Duodenal mucosa (tissue), 2 donors: ENCODE measurements at regions not wholly inside any gene's neighbourhood (a gene's known extent, or its start where the extent isn't known, plus 50 kb on each side); places are given as distances from the start of the nearest gene placed in this dataset.
"Not testable (repeated sequence)": the region's sequence is repeated elsewhere in the genome, so short reads cannot be mapped to it uniquely, and the experiment has no call there.

ENCODE experiments used
- H3K27ac ChIP-seq: one replicate; pipeline ENCODE4 v1.7.0; 2013; ENCODE audit warnings: low read depth, low read length
- H3K27me3 ChIP-seq, 2 donors: one replicate each; pipeline ENCODE4 v1.7.0; 2013; ENCODE audit warnings: low read length in 2 of 2, control low read depth in 1 of 2; ENCODE audit not compliant: insufficient read depth in 2 of 2, control insufficient read depth in 1 of 2
- H3K36me3 ChIP-seq, 2 donors: one replicate each; pipeline ENCODE4 v1.7.0; 2013; ENCODE audit warnings: low read length in 2 of 2, control low read depth in 1 of 2; ENCODE audit not compliant: insufficient read depth in 2 of 2, control insufficient read depth in 1 of 2
- H3K4me1 ChIP-seq, 2 donors: one replicate each; pipeline ENCODE4 v1.7.0; 2013; ENCODE audit warnings: low read length in 2 of 2, control low read depth in 1 of 2; ENCODE audit not compliant: insufficient read depth in 2 of 2, control insufficient read depth in 1 of 2
- H3K4me3 ChIP-seq, 2 donors: one replicate each; pipeline ENCODE4 v1.7.0; 2013; ENCODE audit warnings: low read length in 2 of 2, low read depth in 1 of 2
- H3K9ac ChIP-seq, 2 donors: one replicate each; pipeline ENCODE4 v1.7.0; 2013; ENCODE audit warnings: low read length in 2 of 2, low read depth in 1 of 2
- H3K9me3 ChIP-seq, 2 donors: one replicate each; pipeline ENCODE4 v1.7.0; 2013; ENCODE audit warnings: low read length in 2 of 2, control low read depth in 1 of 2; ENCODE audit not compliant: control insufficient read depth in 1 of 2

DNA sequence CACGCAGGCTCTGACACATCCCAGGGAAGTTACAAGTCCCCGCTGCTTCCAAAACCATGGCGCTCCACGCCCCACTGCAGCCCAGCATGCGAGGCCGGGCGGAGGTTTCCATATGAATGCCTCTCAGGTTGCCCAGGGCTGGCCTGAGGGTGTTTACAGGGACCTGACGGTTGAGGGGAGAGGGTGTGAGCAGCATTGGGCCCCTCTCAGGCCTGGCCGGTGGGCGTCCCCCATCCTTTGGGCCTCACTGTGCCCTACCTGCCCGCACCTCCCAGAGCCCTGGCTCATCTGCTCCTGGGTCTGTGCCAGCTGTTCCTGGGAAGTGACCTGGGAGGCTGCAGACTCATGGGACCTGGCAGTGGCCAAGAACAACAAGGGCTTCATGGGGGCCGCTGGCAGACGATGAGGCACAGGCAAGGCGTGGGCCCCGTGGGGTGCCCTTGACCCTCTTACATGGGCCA lies 173.5 kb downstream of the C16orf95 start:
- Histone ChIP-seq H3K36me3 (no peaks in the 10 kb centered on the region), H3K9ac (no peak overlapping the region), H3K4me3 (no peak overlapping the region), H3K27me3 (no peaks in the 10 kb centered on the region), H3K27ac (no peak overlapping the region), H3K4me1 (no peaks in the 10 kb centered on the region), H3K9me3 (no peaks in the 10 kb centered on the region)

DNA sequence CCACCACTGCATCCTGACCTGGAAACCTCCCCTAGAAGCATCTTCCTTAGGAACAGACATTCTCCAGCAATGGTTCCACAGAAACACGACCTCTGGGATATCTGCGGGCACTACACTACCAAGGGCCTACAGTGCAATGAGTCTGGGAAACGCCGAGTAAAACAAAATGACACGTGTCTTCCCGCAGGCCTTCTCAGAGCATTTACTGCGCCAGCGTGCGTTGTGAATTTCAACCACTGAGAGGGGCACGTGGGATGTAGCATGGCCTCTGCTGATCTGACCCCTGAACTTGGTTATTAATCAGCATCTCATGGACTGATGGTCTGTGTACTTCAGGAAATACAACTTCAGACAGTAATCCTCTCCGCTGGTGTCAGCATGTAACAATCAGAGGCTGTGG lies 173.0 kb downstream of the C16orf95 start:
- Histone ChIP-seq H3K27me3 (no peaks in the 10 kb centered on the region), H3K4me1 (no peaks in the 10 kb centered on the region), H3K36me3 (no peaks in the 10 kb centered on the region), H3K9me3 (no peaks in the 10 kb centered on the region), H3K27ac (no peak overlapping the region), H3K4me3 (no peak overlapping the region), H3K9ac (no peak overlapping the region)

DNA sequence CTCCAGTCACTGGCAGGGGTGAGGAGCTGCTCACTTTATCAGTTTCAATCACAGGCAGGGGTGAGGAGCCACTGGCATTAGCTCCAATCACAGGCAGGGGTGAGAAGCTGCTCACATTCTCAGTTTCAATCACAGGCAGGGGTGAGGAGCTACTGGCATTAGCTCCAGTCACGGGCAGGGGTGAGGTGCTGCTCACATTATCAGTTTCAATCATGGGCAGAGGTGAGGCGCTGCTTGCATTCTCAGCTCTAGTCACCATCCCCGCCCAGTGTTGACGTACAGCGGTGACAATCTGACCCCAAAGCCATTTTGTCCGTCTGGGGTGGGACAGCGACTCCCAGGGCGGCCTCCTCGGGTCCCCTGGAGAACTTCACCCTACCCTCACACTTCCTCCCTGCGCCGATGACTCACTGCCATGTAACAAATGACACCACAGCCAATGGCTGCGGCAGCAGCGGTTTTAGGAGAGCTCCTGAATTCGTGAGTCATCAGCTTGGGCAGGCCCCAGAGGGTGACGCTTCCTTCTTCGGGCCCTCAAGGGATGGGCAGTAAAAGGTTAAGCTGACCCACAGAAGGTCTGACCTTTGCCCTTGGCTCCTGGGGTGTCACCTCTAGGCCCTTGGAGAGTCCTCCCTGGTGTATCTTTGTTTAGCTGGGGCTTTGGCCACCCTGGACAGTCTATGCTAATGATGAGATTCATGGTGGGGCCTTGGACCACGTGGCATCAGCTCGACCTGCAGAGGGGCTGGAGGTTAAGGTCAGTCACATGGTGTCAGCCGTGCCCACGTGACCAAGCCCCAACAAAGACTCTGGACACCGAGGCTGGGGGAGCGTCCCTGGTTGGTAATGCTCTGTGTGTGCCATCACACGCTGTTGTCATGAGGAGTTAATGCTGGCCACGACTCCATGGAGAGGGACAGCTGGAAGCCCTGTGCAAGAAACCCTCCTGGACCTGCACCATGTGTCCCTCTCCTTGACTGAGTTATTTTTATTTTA lies 171.7 kb downstream of the C16orf95 start:
- Histone ChIP-seq H3K4me3 (no peak overlapping the region), H3K4me1 (no peaks in the 10 kb centered on the region), H3K9ac (no peak overlapping the region), H3K27me3 (no peaks in the 10 kb centered on the region), H3K36me3 (no peaks in the 10 kb centered on the region), H3K27ac (no peak overlapping the region), H3K9me3 (no peaks in the 10 kb centered on the region)

DNA sequence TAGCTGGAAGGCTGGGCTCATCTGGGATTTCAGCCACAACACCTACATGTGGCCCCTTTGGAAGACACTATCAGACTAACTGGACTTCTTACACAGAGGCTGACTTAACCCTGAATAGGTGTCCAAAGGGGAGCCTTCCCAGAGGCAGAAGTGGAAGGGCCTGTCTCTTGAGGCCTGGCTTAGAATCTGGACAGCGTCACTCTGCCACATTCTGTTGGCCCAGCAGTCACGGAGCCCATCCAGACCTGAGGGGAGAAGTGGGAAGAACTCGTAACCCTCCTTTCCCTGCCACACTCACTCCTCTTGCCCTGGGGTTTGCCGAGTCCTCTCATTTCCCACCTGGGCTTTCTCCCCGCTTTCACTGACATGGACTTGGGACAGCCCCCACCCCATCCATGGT lies 170.5 kb downstream of the C16orf95 start:
- Histone ChIP-seq H3K27me3 (no peaks in the 10 kb centered on the region), H3K36me3 (no peaks in the 10 kb centered on the region), H3K27ac (no peak overlapping the region), H3K4me3 (no peak overlapping the region), H3K9ac (no peak overlapping the region), H3K9me3 (no peaks in the 10 kb centered on the region), H3K4me1 (no peaks in the 10 kb centered on the region)

DNA sequence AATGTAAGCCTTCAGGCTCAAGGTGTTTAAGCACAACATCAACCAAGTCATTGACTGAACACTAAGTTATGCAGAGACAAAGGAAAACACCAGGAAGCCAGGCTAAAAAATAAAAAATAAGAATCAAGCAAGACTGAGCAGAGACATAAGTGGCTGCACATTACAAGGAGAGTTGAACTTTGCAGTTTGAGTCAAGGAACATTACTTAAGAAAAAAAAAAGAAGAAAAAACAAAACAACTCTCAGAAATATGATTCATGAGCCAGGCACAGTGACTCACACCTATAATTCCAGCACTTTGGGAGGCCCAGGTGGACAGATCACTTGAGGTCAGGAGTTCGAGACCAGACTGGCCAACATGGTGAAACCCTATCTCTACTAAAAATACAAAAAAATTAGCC lies 168.1 kb downstream of the C16orf95 start:
- no peaks in the 10 kb centered on the region for H3K27me3 ChIP-seq
- no peak overlapping the region for H3K27ac ChIP-seq
- no peaks in the 10 kb centered on the region for H3K4me1 ChIP-seq
- no peaks in the 10 kb centered on the region for H3K36me3 ChIP-seq
- H3K4me3 ChIP-seq: no peak overlapping the region
- H3K9me3 ChIP-seq: no peaks in the 10 kb centered on the region
- H3K9ac ChIP-seq: no peak overlapping the region

DNA sequence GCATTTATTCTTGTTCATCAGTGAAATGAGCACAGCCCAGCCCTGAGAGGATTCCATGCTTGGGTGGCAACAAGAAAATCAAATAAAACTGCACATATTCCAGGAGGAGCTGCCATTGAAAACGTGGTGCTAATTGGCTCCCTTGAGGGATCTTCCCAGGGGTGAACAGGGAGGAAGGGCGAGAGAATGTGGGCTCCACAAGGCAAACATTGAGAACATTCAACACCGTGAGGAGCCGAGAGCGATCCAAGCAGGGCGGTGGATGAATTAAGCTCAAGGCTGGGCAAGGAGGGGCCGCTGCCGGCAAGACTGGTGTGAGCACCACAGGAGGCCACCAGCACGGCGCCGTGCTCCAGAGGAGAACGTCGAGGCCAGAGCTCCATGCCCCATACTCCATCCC lies 166.9 kb downstream of the C16orf95 start:
- Histone ChIP-seq H3K9me3 (no peaks in the 10 kb centered on the region), H3K4me1 (no peaks in the 10 kb centered on the region), H3K27me3 (no peaks in the 10 kb centered on the region), H3K36me3 (no peaks in the 10 kb centered on the region), H3K4me3 (no peak overlapping the region), H3K9ac (no peak overlapping the region), H3K27ac (no peak overlapping the region)

DNA sequence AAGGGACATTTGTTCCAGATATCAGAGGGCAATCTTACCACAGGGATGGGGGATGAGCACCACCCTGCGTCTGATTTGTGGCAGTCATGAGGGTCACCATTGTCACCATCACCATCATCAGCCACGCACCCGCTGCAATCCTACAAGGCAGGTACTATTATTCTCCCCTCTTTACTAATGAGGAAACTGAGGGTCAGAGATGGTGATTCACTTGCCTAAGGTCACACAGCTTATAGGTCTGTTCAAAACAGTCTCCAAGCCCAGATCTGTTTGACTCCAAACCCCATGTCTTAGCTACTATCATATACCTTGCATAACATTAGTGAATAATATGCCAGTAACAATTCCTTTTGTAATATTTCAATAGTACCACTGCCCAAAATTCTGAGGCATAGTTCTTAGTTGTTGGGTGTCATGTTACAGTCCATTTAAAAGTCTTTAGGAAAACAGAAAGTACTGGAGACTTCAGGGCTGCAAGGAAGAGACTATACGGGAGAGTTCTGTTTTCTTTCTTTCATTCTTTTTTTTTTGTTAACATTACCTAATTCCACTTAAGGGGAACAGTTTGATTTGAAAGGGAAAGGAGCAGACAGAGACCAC lies 166.4 kb downstream of the C16orf95 start:
- no peak overlapping the region for H3K4me3 ChIP-seq
- H3K9me3 ChIP-seq: no peaks in the 10 kb centered on the region
- H3K27ac ChIP-seq: no peak overlapping the region
- H3K4me1 ChIP-seq: no peaks in the 10 kb centered on the region
- no peaks in the 10 kb centered on the region for H3K36me3 ChIP-seq
- H3K27me3 ChIP-seq: no peaks in the 10 kb centered on the region
- H3K9ac ChIP-seq: no peak overlapping the region

DNA sequence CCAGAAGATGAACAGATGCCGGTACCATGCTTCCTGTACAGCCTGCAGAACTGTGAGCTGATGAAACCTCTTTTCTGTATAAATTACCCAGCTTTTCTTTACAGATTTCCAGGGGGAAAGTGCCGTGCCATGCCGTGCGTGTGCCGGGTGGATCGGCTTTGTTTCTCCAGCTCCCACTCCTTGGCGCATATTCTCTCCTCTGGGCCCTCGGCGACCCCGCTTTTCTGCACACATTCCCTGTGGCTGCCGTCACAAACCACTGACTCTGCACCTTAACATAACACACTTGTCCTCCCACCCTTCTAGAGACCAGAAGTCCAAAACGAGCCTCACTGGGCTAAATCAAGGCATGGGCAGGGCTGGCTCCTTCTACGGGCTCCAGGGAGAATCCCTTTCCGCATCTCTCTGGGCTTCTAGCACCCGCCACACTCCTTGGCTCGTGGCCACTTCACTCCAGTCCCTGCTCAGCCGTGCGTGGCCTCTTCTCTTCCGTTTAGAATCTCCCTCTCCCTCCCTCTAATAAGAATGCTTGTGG lies 164.9 kb downstream of the C16orf95 start:
- Histone ChIP-seq H3K4me3 (no peak overlapping the region), H3K9ac (no peak overlapping the region), H3K27me3 (no peaks in the 10 kb centered on the region), H3K9me3 (no peaks in the 10 kb centered on the region), H3K36me3 (no peaks in the 10 kb centered on the region), H3K27ac (no peak overlapping the region), H3K4me1 (no peaks in the 10 kb centered on the region)

DNA sequence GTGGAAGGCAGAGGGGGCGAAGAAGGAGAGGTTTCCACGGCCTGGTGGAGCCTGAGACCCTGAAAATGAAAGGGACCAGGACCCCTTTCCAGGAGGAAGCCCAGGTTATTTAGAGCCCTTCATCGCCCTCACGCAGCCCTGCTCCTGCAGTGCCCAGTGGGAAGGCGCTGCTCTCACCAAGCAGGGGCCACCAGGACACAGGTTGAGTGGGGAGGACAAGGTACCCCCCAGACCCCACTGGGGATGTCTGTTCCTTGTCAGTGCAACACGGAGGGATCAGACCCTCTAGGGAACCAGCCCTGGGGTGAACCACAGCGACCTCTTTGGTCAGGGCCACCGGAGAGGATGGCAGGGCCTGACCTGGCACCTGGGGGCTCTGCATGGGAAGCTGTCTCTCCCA lies 163.9 kb downstream of the C16orf95 start:
- H3K27me3 ChIP-seq: no peaks in the 10 kb centered on the region

DNA sequence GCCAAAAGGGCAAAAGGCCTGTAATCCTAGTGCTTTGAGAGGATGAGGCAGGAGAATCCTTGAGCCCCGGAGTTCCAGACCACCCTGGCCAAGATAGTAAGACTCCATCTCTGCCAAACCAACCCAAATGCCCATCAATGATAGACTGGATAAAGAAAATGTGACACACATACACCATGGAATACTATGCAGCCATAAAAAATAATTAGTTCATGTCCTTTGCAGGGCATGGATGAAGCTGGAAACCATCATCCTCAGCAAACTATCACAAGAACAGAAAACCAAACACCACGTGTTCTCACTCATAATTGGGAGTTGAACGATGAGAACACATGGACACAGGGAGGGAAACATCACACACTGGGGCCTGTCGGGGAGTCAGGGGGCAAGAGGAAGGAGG lies 161.9 kb downstream of the C16orf95 start:
- H3K4me1 ChIP-seq, H3K27ac ChIP-seq, H3K9ac ChIP-seq, H3K27me3 ChIP-seq, H3K9me3 ChIP-seq, H3K36me3 ChIP-seq, H3K4me3 ChIP-seq: not testable (repeated sequence)

More for the DNA sequence above, 163.9 kb downstream of the C16orf95 start:
- Histone ChIP-seq H3K4me3 (no peak overlapping the region), H3K9me3 (no peaks in the 10 kb centered on the region), H3K4me1 (no peaks in the 10 kb centered on the region), H3K27ac (no peak overlapping the region), H3K36me3 (no peaks in the 10 kb centered on the region), H3K9ac (no peak overlapping the region)
